ENCODE measurements at regions not wholly inside any gene's neighbourhood (a gene's known extent, or its start where the extent isn't known, plus 50 kb on each side); places are given as distances from the start of the nearest gene placed in this dataset.

DNA sequence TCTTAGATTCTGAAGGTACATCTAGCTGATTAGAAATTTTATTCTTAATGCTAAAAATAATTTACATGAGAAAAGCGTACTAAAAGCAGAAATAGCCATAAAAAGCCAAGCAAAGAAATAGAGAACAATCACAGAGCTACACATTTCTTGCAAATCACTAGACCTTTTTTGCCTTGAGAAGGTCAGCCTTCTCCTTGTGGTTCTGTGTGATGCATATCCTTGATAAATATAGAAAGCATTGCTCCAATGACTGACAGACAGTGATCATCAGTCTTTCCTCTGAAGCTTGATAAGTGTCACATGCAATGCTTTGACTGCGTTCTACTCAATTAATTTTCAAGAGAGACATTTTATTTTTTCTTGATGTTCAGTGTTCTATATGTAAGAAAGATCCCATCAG is 226.9 kb downstream of the CEMIP2 start:
- ATAC-seq (no peak), FAIRE-seq (no peak), DNase-seq (ENCODE audit: low read depth in 1 of 2, low spot score in 1 of 2) (no peak)
- 0 out of 3 replicates have a peak, but pooled peaks cover 4% of the 10 kb centered on the region for H3K4me1 ChIP-seq
- ChIA-PET CTCF (no interaction called here), POLR2A (no interaction called here)
- TF ChIP-seq, protein P1, sequence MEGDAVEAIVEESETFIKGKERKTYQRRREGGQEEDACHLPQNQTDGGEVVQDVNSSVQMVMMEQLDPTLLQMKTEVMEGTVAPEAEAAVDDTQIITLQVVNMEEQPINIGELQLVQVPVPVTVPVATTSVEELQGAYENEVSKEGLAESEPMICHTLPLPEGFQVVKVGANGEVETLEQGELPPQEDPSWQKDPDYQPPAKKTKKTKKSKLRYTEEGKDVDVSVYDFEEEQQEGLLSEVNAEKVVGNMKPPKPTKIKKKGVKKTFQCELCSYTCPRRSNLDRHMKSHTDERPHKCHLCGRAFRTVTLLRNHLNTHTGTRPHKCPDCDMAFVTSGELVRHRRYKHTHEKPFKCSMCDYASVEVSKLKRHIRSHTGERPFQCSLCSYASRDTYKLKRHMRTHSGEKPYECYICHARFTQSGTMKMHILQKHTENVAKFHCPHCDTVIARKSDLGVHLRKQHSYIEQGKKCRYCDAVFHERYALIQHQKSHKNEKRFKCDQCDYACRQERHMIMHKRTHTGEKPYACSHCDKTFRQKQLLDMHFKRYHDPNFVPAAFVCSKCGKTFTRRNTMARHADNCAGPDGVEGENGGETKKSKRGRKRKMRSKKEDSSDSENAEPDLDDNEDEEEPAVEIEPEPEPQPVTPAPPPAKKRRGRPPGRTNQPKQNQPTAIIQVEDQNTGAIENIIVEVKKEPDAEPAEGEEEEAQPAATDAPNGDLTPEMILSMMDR (IDR thresholded peaks at IDR 0.05) = no peak
- no peak for TF ChIP-seq CHD2 (IDR thresholded peaks at IDR 0.05; ENCODE audit: low read length, partially characterized antibody)
- TF ChIP-seq POLR2A (IDR thresholded peaks at IDR 0.05; ENCODE audit: low read length) = no peak
- TF ChIP-seq ZSCAN20 (CRISPR knock-in tag; IDR thresholded peaks at IDR 0.05) = no peak
- no peak for TF ChIP-seq HDAC2 (IDR thresholded peaks at IDR 0.05)
- no peak for TF ChIP-seq RCOR1 (IDR thresholded peaks at IDR 0.05; ENCODE audit: low read depth, low read length)
- TF ChIP-seq, protein P2, sequence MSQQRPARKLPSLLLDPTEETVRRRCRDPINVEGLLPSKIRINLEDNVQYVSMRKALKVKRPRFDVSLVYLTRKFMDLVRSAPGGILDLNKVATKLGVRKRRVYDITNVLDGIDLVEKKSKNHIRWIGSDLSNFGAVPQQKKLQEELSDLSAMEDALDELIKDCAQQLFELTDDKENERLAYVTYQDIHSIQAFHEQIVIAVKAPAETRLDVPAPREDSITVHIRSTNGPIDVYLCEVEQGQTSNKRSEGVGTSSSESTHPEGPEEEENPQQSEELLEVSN (IDR thresholded peaks at IDR 0.05; ENCODE audit: borderline replicate concordance, low read depth) = no peak
- TF ChIP-seq CBX8 (IDR thresholded peaks at IDR 0.05) = no peak
- no peak for TF ChIP-seq SMC3 (IDR thresholded peaks at IDR 0.05)
- TF ChIP-seq EP300 (IDR thresholded peaks at IDR 0.05) = no peak
- TF ChIP-seq MYC (IDR thresholded peaks at IDR 0.05; ENCODE audit: borderline replicate concordance, low read length) = no peak
- TF ChIP-seq POLR2AphosphoS2 (conservative IDR thresholded peaks at IDR 0.05; ENCODE audit: low read length) = no peak
- TF ChIP-seq CHD4 (IDR thresholded peaks at IDR 0.05; ENCODE audit: borderline replicate concordance) = no peak
- no peak for TF ChIP-seq ESRRA (IDR thresholded peaks at IDR 0.05; ENCODE audit: borderline replicate concordance, low read length)
- no peak for TF ChIP-seq GATA3 (IDR thresholded peaks at IDR 0.05; ENCODE audit: borderline replicate concordance)
- TF ChIP-seq HOXA7 (CRISPR knock-in tag; IDR thresholded peaks at IDR 0.05) = no peak
- no peak for TF ChIP-seq EHF (CRISPR knock-in tag; IDR thresholded peaks at IDR 0.05)
- H3K9me3 ChIP-seq = no peaks in the 10 kb centered on the region
- no peak overlapping the region for H3K4me2 ChIP-seq
- 51% methylated on average over 2 of the region's 2 CpGs for WGBS (ENCODE audit: missing lambda C conversion rate)
- no peak overlapping the region for H3K4me3 ChIP-seq
- no peak overlapping the region for H3K27ac ChIP-seq

DNA sequence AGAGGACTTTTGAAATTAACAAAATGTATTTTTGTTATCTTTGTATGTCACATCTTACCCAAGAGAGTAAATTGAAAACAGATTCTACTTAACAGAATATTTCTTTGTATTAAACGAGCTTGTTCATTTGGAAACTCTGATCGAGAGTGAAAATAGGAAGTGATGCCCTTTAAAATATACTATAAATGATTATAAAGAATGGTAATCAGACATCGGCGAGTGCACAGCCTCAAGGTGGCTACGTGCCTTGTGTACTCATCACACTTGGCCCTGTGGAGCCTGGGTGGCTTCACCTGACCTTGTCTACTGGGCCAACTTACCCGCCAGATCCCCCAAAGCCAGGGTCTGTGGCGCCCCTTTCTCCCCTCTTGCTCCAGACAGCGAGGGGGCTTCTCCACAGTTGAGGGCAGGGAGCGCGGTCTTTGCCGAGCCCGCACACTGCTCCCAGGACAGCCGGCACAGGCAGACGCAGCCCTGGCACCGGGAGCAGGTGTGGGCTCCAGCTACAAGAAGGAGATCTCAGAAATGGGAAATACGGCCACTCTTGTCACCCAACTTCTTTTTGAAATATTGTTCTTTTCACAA is 243.2 kb downstream of the CEMIP2 start:
- ATAC-seq = no peak
- Histone ChIP-seq H3K4me3 (no peak overlapping the region), H3K4me2 (no peak overlapping the region), H3K9me3 (no peaks in the 10 kb centered on the region), H3K27ac (no peak overlapping the region), H3K4me1 (no peaks in the 10 kb centered on the region)
- CTCF ChIA-PET = interaction anchor here (1.4 kb wide), 1 partner anchor 34 kb away, joined by 3 read pairs; no protein-coding TSS in a partner anchor
- DNase-seq (ENCODE audit: low read depth in 1 of 2, low spot score in 1 of 2) = no peak
- no peak for FAIRE-seq
- 65% methylated on average over 16 of the region's 16 CpGs for WGBS (ENCODE audit: missing lambda C conversion rate)
- no peak for TF ChIP-seq SREBF2 (IDR thresholded peaks at IDR 0.05)
- TF ChIP-seq PHF8 (IDR thresholded peaks at IDR 0.05; ENCODE audit: borderline replicate concordance, low read depth) = no peak
- TF ChIP-seq, protein P2 (IDR thresholded peaks at IDR 0.05; ENCODE audit: borderline replicate concordance, low read depth) = no peak
- TF ChIP-seq TFCP2L1 (CRISPR knock-in tag; IDR thresholded peaks at IDR 0.05) = no peak
- no peak for TF ChIP-seq TP53 (CRISPR knock-in tag; IDR thresholded peaks at IDR 0.05)
- no peak for TF ChIP-seq CEBPB (IDR thresholded peaks at IDR 0.05)
- TF ChIP-seq, protein P3, sequence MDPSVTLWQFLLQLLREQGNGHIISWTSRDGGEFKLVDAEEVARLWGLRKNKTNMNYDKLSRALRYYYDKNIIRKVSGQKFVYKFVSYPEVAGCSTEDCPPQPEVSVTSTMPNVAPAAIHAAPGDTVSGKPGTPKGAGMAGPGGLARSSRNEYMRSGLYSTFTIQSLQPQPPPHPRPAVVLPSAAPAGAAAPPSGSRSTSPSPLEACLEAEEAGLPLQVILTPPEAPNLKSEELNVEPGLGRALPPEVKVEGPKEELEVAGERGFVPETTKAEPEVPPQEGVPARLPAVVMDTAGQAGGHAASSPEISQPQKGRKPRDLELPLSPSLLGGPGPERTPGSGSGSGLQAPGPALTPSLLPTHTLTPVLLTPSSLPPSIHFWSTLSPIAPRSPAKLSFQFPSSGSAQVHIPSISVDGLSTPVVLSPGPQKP (IDR thresholded peaks at IDR 0.05; ENCODE audit: low read depth, low read length) = no peak
- TF ChIP-seq KDM5A (IDR thresholded peaks at IDR 0.05) = no peak
- TF ChIP-seq, protein P4, sequence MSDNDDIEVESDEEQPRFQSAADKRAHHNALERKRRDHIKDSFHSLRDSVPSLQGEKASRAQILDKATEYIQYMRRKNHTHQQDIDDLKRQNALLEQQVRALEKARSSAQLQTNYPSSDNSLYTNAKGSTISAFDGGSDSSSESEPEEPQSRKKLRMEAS (IDR thresholded peaks at IDR 0.05) = no peak
- no peak for TF ChIP-seq NFE2L2 (conservative IDR thresholded peaks at IDR 0.05; ENCODE audit: low read length)
- TF ChIP-seq HOXB13 (CRISPR knock-in tag; IDR thresholded peaks at IDR 0.05; ENCODE audit: low read depth) = no peak
- no peak for TF ChIP-seq CBX2 (IDR thresholded peaks at IDR 0.05; ENCODE audit: borderline replicate concordance, low read depth)
- no peak for TF ChIP-seq FOSL2 (IDR thresholded peaks at IDR 0.05)
- no peak for TF ChIP-seq FOSL2 (CRISPR knock-in tag; IDR thresholded peaks at IDR 0.05)
- TF ChIP-seq, protein P5, sequence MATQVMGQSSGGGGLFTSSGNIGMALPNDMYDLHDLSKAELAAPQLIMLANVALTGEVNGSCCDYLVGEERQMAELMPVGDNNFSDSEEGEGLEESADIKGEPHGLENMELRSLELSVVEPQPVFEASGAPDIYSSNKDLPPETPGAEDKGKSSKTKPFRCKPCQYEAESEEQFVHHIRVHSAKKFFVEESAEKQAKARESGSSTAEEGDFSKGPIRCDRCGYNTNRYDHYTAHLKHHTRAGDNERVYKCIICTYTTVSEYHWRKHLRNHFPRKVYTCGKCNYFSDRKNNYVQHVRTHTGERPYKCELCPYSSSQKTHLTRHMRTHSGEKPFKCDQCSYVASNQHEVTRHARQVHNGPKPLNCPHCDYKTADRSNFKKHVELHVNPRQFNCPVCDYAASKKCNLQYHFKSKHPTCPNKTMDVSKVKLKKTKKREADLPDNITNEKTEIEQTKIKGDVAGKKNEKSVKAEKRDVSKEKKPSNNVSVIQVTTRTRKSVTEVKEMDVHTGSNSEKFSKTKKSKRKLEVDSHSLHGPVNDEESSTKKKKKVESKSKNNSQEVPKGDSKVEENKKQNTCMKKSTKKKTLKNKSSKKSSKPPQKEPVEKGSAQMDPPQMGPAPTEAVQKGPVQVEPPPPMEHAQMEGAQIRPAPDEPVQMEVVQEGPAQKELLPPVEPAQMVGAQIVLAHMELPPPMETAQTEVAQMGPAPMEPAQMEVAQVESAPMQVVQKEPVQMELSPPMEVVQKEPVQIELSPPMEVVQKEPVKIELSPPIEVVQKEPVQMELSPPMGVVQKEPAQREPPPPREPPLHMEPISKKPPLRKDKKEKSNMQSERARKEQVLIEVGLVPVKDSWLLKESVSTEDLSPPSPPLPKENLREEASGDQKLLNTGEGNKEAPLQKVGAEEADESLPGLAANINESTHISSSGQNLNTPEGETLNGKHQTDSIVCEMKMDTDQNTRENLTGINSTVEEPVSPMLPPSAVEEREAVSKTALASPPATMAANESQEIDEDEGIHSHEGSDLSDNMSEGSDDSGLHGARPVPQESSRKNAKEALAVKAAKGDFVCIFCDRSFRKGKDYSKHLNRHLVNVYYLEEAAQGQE (IDR thresholded peaks at IDR 0.05) = no peak
- TF ChIP-seq NPAS2 (CRISPR knock-in tag; IDR thresholded peaks at IDR 0.05; ENCODE audit: borderline replicate concordance) = no peak
- POLR2A ChIA-PET = no interaction called here

Measured in A549 (cell line).